ENCODE measurements at regions not wholly inside any gene's neighbourhood (a gene's known extent, or its start where the extent isn't known, plus 50 kb on each side); places are given as distances from the start of the nearest gene placed in this dataset.

DNA sequence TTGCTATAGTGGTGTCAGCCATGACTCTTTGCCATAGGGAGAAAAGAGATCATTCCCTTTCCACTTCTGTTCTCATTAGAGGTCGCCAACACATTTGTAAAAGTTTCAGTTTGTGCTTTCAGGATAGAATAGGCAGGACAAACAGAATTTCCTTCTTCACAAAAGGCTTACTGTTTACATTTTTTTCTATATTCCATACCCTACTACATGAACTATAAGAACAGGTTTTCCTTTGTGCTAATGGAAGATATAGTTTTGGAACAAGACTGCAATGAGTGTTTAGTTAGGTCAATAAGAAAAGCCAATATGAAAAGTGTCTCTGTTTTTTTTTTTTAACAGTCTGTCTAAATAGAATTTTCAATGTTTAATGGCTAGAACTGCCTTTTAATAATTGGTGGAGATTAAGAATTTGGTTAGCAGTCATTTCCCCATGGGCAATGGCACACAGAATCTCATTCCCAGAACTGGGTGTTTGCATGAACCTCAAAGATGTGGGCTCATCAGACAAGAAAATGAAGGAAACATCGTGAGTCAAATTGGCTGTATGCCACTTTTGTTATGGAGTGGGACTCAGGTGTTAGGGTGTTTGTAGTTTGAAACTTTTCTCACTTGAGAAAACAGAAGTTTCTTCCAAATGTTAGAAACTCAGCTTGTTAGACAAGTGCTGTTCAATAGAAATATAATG lies 75.2 kb upstream of the PRLR start:
- no peak for TF ChIP-seq ATF3 (IDR thresholded peaks at IDR 0.05)
- no peak for TF ChIP-seq ZFX (IDR thresholded peaks at IDR 0.05)
- no peak for TF ChIP-seq CBX3 (IDR thresholded peaks at IDR 0.05; ENCODE audit: low read depth)
- no peak for TF ChIP-seq ZNF274 (IDR thresholded peaks at IDR 0.05; ENCODE audit: low read depth, low read length)
- no peak for TF ChIP-seq EZH2phosphoT487 (IDR thresholded peaks at IDR 0.05; ENCODE audit: borderline replicate concordance)
- no peak for TF ChIP-seq EGR1 (IDR thresholded peaks at IDR 0.05; ENCODE audit: low read depth)
- TF ChIP-seq POLR2A (IDR thresholded peaks at IDR 0.05; ENCODE audit: borderline replicate concordance, extremely low read depth, insufficient read depth, insufficient read length), result no peak
- no peak for TF ChIP-seq SRF (IDR thresholded peaks at IDR 0.05; ENCODE audit: low read depth)
- no peak for TF ChIP-seq YY1 (IDR thresholded peaks at IDR 0.05; ENCODE audit: extremely low read depth, insufficient replicate concordance, low read depth, low read length)
- DNase-seq (ENCODE audit: low read depth, low spot score) (no peak), ATAC-seq (no peak)
- Histone ChIP-seq H3K4me3 (replicated peaks in 1 of 2; ENCODE audit: low read depth in 1 of 2, low read length in 2 of 2) (no peak overlapping the region), H3K27ac (ENCODE audit: low read depth, low read length) (no peak overlapping the region), H4K20me1 (ENCODE audit: insufficient read depth) (no peaks in the 10 kb centered on the region), H3K9ac (ENCODE audit: low read length) (no peak overlapping the region), H3K36me3 (ENCODE audit: control insufficient read depth in 1 of 2, insufficient read depth in 2 of 2, low read length in 2 of 2) (no peaks in the 10 kb centered on the region), H3K4me1 (ENCODE audit: control insufficient read depth in 1 of 2, insufficient read depth in 2 of 2, low read length in 2 of 2) (no peaks in the 10 kb centered on the region), H3K9me2 (ENCODE audit: insufficient read depth) (no peaks in the 10 kb centered on the region), H3K9me3 (ENCODE audit: control insufficient read depth in 1 of 2, insufficient read depth in 1 of 2, low read depth in 1 of 2, low read length in 2 of 2) (no peaks in the 10 kb centered on the region), H3K4me2 (ENCODE audit: low read length) (no peak overlapping the region), H3K27me3 (ENCODE audit: insufficient read depth, low read length) (no peaks in the 10 kb centered on the region), H2AFZ (ENCODE audit: low read depth, low read length, poor library complexity, severe bottlenecking) (no peak overlapping the region), H3K79me2 (ENCODE audit: insufficient read depth, low read length) (no peaks in the 10 kb centered on the region)
- no TSS peak for BruUV-seq (replicated peaks)
- ChIA-PET CTCF (no interaction called here), POLR2A (no interaction called here), RAD21 (ENCODE audit: low non-redundant PET in 1 of 2, low total read pairs in 2 of 2, uncharacterized antibody in 2 of 2, unreplicated experiment in 2 of 2) (no interaction called here)
- intact Hi-C loops (cut with micrococcal nuclease), result no loop called here

DNA sequence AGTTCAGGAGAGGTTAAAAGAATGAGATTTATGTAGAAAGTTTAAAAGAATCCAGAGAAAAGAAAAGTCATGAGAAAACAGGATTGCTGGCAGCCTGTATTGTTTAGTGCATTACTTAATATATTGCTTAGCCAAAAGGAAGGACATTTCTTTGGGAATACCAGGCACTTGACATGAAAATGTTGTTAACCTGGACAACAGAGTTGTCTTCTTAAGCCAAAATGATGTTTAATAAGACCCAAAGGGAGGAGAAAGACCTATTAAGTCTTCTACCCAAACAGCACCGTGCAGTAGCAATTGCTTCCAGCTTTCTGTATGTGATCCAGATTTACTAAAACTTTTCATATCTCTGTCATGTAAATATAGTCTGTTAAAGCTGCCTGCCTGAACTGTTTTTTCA lies 74.0 kb upstream of the PRLR start:
- no TSS peak for BruUV-seq (replicated peaks)
- H3K4me1 ChIP-seq (ENCODE audit: control insufficient read depth in 1 of 2, insufficient read depth in 2 of 2, low read length in 2 of 2), result no peaks in the 10 kb centered on the region
- H3K4me3 ChIP-seq (replicated peaks in 1 of 2; ENCODE audit: low read depth in 1 of 2, low read length in 2 of 2), result no peak overlapping the region
- ChIA-PET RAD21 (ENCODE audit: low non-redundant PET in 1 of 2, low total read pairs in 2 of 2, uncharacterized antibody in 2 of 2, unreplicated experiment in 2 of 2) (no interaction called here), POLR2A (no interaction called here), CTCF (no interaction called here)
- ATAC-seq (no peak), DNase-seq (ENCODE audit: low read depth, low spot score) (no peak)
- H3K27ac ChIP-seq (ENCODE audit: low read depth, low read length), result no peak overlapping the region
- intact Hi-C loops (cut with micrococcal nuclease), result no loop called here
- no peaks in the 10 kb centered on the region for H3K9me2 ChIP-seq (ENCODE audit: insufficient read depth)
- H2AFZ ChIP-seq (ENCODE audit: low read depth, low read length, poor library complexity, severe bottlenecking), result no peak overlapping the region
- no peak overlapping the region for H3K4me2 ChIP-seq (ENCODE audit: low read length)
- H3K27me3 ChIP-seq (ENCODE audit: insufficient read depth, low read length), result no peaks in the 10 kb centered on the region
- H3K79me2 ChIP-seq (ENCODE audit: insufficient read depth, low read length), result no peaks in the 10 kb centered on the region
- H4K20me1 ChIP-seq (ENCODE audit: insufficient read depth), result no peaks in the 10 kb centered on the region
- H3K9ac ChIP-seq (ENCODE audit: low read length), result no peak overlapping the region
- no peaks in the 10 kb centered on the region for H3K9me3 ChIP-seq (ENCODE audit: control insufficient read depth in 1 of 2, insufficient read depth in 1 of 2, low read depth in 1 of 2, low read length in 2 of 2)
- no peaks in the 10 kb centered on the region for H3K36me3 ChIP-seq (ENCODE audit: control insufficient read depth in 1 of 2, insufficient read depth in 2 of 2, low read length in 2 of 2)
- TF ChIP-seq POLR2A (IDR thresholded peaks at IDR 0.05; ENCODE audit: borderline replicate concordance, extremely low read depth, insufficient read depth, insufficient read length) (no peak), CTCF (IDR thresholded peaks at IDR 0.05 in 2 of 3, conservative IDR thresholded peaks at IDR 0.05 in 1 of 3; ENCODE audit: borderline replicate concordance in 1 of 3, insufficient read depth in 1 of 3, low read depth in 2 of 3, low read length in 2 of 3) (no peak), CEBPB (IDR thresholded peaks at IDR 0.05; ENCODE audit: low read depth) (no peak), YY1 (IDR thresholded peaks at IDR 0.05; ENCODE audit: extremely low read depth, insufficient replicate concordance, low read depth, low read length) (no peak), POLR2AphosphoS5 (IDR thresholded peaks at IDR 0.05; ENCODE audit: low read depth, low read length) (no peak), ATF3 (IDR thresholded peaks at IDR 0.05) (no peak), SP1 (IDR thresholded peaks at IDR 0.05; ENCODE audit: low read depth) (no peak)
- TF ChIP-seq, protein P1, sequence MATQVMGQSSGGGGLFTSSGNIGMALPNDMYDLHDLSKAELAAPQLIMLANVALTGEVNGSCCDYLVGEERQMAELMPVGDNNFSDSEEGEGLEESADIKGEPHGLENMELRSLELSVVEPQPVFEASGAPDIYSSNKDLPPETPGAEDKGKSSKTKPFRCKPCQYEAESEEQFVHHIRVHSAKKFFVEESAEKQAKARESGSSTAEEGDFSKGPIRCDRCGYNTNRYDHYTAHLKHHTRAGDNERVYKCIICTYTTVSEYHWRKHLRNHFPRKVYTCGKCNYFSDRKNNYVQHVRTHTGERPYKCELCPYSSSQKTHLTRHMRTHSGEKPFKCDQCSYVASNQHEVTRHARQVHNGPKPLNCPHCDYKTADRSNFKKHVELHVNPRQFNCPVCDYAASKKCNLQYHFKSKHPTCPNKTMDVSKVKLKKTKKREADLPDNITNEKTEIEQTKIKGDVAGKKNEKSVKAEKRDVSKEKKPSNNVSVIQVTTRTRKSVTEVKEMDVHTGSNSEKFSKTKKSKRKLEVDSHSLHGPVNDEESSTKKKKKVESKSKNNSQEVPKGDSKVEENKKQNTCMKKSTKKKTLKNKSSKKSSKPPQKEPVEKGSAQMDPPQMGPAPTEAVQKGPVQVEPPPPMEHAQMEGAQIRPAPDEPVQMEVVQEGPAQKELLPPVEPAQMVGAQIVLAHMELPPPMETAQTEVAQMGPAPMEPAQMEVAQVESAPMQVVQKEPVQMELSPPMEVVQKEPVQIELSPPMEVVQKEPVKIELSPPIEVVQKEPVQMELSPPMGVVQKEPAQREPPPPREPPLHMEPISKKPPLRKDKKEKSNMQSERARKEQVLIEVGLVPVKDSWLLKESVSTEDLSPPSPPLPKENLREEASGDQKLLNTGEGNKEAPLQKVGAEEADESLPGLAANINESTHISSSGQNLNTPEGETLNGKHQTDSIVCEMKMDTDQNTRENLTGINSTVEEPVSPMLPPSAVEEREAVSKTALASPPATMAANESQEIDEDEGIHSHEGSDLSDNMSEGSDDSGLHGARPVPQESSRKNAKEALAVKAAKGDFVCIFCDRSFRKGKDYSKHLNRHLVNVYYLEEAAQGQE (IDR thresholded peaks at IDR 0.05; ENCODE audit: low read depth), result no peak

All from HCT116 (cell line).